HG02588 (cell line): ENCODE measurements at regions not wholly inside any gene's neighbourhood (a gene's known extent, or its start where the extent isn't known, plus 50 kb on each side); places are given as distances from the start of the nearest gene placed in this dataset.
"Not testable (repeated sequence)": the region's sequence is repeated elsewhere in the genome, so short reads cannot be mapped to it uniquely, and the experiment has no call there.

Experiments
- ATAC-seq: cut with Tn5 transposase; IDR thresholded peaks from one replicate; pipeline ENCODE4 v1.9.1; 2021; ENCODE audit warnings: mild to moderate bottlenecking, moderate library complexity; ENCODE audit not compliant: unreplicated experiment

DNA sequence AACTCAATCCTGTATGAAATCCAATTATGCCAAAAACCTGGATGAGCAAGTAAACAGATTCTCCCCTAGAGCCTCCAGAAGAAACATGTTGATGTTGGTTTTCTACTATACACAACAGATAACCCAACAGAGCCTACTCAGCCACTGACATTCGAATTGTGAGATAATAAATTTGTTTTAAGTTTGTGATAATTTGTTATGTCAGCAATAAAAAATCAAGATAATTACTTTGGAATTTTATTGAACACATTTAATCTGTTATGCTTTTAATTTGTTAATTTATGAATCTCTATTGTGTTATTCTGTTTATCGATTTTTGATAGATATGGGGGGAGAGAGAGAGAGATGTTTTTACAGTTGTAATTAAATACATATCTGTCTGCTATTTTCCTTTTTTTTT, 1016.1 kb upstream of the PCDH7 start:
- ATAC-seq = no peak

DNA sequence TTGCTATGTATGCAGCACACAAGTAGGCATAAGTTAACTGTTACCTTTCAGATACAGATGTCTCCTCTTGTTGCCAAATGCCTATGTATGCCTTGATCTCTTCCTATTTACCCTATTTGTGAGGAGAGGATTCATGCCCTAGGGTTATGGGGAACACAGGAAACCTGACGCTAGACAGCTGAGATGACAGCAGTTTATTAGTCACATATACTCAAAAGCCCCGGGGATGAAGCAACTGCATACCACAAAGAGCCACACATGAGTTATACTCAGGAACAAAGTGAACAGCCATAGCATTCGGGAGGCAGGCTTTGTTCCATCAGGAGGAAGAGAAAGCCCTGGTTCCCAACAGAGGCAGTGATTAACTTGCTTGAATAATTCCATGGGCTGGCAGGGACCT, 1011.7 kb upstream of the PCDH7 start:
- no peak for ATAC-seq

DNA sequence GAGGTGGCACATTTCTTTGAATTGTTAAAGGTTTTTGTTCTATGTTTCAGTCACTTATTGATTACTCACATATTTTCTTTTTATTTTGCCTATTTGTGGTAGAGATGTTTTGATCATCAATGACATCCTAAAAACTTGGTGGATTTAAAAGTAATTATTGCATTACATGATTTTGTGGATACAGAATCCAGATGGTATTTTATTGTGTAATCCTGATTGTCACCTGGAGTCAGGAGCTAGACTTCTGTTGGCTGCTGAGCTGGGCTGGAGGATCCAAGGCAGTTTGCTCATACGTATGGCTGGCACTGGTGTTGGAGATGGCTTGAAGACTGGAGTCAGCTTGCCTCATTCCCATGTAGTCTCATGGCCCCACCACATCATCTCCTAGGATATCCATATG, 1009.6 kb upstream of the PCDH7 start:
- ATAC-seq = no peak

DNA sequence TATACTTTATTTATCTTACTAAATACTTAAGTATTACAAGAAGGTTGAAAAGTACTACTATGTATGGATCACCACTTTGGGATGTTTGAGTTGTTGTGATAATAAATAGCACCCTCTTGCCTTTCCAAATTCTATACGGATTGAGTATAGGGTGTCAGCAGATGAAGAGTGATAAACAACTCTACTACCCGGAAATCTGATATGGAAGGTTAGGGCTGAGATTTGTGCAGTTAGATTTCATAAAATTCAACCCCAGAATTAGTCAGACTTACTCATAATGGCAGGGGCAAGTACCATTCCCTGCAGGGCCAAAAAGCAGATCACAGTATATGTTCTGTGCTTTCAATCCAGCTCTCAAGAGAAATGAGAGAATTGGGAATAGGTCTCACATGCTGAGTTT, 1008.9 kb upstream of the PCDH7 start:
- ATAC-seq = no peak

DNA sequence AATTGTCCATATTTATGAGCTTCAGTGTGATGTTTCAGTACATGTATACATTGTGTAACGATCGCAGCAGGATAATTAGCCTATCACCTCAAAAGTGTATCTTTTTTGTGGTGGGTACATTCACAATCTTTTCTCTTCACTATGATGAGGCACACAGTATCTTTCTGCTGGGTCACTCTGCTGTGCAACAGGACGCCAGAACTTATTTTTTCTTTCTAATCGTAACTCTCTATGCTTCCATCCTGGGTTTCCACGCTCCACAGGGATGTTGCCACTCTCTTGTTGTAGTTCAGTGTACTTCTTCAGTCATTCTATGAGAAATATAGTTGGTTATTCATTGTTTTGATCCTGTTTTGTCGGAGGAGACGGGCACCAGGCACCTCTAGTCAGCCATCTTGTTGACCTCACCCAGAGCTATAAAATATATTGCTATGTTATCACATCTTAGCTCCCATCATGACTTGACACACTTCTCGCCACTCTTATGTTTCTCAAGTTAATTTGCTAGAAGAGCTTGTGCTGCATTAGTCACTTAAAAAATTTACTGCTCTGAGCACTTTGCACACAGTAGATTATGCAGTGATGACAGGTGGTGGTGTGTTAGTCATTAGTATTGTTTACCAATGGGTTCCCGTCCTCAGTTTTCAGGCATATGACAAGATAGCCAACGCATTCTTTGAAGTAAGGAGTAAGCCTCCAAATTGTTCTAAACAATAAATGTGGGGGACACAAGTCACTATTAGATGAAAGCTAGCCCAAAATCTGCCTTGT, 1002.7 kb upstream of the PCDH7 start:
- ATAC-seq = no peak

DNA sequence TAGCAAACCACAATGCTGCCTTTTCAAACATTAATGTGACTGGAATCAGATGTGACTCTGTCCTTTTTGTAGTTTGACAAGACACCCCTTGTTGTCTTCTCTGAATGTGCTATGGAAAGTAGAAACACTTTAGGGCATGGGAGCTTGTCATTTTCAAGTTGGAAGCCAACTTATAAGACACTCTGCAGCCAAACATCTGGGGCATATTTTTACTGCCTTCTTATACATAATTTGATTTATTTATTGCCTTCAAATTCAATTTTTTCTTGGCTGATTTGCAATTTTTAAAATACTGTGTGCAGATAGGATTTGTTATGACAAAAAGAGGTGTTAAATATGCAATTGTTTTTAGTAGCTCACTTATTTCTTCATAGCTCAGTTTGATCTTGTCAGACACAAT, 1002.0 kb upstream of the PCDH7 start:
- ATAC-seq = no peak

DNA sequence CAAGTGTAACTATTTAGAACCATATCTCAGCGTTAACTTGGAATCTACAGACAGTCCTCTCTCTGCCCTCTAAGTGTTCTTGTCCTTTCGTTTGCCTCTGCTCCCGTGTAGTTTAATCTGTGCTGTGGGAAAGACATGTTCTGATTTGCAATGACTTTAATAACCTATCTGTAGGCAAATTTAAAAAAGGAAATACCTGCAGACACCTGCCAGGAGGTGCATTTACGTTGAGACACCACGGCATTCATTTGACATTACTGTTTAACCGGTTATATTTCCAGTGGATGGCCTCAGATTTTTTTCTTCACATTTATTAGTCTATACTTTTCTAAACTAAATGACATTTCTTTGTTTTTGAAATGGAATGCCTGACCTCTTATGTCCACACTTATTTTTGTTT, 997.9 kb upstream of the PCDH7 start:
- no peak for ATAC-seq

DNA sequence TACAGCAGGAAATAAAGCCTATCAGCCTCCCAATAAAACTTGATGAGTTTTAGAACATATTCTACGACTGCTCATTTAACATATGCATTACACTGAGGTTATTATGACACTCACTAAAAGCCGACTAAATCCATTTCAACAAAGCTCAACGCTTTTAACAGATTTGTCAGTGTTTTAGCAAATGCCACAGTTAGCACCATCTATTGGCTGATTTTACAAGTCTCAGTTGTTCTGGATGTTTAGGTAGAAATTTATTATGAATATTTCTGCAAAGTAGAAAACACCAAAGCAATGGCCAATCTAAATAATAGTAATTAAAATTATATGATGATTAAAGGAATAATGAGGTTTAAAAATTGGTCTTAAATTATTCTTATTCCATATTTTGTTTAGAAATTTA, 993.2 kb upstream of the PCDH7 start:
- ATAC-seq = no peak

DNA sequence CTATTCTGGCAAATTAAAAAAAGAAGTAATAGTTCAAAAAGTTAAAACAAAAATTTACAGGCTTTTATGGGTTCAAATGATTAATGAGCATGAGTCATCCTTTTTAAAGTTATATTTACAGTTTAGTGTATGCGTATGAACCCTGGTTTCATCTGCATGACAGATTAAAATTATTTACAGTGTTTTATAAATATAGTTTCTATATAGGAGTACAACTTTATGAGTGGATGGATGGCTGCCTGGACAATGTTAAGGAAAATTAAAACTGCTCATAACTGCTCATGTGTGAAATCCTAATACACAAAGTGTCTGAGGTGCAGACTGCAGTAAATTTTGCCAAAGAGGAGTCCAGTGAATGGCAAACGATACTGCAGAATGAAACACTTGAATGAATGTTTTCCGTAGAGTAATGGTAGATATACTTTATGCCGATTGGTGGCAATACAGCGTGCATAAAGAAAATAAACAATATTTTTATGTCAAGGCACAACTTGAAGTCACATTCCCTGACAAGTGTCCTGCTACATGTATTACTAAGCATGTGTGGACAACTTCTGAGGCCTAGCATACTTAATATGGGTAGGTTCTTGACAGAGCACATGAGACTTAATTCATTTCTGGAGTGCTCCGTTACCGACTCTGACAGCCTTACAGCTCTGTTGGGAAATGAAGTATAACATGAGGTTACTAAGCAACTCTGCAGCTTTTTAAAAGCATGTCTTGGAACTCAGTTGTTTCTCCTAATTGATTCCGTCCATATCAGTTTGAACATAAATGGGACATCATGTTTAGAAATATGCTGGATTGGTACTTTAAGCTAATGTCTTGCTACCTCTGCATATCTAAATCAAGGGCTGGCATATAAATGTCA, 985.6 kb upstream of the PCDH7 start:
- ATAC-seq = no peak

DNA sequence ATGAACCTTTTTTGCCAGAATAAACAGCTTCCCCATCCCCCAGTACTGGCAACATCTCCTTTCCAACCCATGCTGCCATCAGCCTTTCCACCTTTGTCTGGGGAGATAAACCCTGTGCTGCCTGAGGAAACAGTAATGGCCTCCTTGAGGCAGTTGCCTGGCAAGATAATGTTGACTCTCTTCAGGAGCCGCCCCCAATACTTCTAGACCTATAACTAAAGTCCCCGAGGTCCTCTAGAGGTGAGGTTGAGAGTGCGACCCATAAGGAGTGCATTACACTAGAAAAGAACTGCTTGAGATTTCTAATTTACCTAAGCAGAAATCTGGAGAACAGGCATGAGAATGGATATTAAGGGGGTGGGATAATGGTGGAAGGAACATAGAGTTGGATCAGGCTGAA, 963.2 kb upstream of the PCDH7 start:
- ATAC-seq = no peak

DNA sequence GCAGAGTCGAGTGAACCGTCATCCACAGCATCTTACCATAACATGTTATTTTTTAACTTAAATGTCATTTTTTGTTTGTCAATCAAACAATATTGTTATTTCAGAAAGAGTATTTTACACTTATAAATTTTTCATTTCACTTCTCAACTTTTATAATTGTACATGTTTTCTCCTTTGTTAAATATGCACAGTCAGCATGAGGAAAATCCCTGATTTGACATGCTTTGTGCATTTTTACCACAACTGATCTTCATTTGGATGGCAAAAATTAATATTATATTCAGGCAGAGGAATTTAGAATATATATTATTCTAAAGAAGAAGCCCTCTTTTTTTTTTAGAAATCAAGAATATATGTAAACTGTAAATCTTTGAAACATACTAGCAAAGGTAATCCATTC, 958.0 kb upstream of the PCDH7 start:
- ATAC-seq = no peak

DNA sequence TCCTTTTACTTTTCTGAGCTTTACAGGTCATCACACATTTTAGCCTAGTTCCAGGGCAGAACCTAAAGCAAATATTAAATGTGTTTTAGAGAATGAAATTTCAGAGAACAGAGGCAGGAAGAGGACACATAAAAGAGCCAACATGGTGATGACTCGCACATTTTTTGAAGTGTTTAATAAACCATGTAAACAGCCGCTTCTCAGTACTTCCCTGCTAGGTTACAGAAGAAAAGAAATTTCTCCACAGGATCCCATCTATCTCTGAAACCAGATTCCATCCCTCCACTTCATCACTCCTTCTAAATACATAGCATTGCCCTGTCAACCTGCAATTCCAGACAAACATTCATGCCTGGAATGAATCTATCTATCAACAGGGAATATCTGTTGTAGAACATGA, 949.5 kb upstream of the PCDH7 start:
- no peak for ATAC-seq

DNA sequence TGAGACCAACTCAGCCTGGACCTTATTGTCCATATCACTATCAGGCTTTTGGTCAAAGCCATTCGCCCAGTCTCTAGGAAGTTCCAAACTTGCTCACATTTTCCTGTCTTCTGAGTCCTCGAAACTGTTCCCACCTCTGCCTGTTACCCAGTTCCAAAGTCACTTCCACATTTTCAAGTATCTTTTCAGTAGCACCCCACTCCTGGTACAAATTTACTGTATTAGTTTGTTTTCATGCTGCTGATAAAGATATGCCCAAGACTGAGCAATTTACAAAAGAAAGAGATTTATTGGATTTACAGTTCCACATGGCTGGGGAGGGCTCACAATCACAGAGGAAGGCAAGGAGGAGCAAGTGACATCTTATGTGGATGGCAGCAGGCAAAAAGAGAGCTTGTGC, 932.0 kb upstream of the PCDH7 start:
- not testable (repeated sequence) for ATAC-seq

DNA sequence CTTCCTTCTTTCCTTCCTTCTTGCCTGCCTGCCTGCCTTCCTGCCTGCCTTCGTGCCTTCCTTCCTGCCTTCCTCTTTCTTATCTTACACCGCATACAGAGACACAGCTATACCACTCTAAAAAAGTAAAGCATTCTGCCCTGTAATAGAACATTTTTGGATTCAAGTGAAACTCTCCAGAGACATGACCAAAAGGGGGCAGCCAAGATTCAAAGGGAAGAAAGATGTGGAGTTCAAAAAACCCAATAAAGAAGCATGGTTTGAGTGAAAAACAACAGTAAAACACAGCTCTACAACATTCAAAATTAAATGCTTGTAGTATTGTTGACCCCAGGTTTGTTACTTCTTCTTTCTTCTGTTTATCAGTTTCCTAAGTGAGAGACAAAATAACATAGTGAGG, 914.9 kb upstream of the PCDH7 start:
- ATAC-seq = no peak

DNA sequence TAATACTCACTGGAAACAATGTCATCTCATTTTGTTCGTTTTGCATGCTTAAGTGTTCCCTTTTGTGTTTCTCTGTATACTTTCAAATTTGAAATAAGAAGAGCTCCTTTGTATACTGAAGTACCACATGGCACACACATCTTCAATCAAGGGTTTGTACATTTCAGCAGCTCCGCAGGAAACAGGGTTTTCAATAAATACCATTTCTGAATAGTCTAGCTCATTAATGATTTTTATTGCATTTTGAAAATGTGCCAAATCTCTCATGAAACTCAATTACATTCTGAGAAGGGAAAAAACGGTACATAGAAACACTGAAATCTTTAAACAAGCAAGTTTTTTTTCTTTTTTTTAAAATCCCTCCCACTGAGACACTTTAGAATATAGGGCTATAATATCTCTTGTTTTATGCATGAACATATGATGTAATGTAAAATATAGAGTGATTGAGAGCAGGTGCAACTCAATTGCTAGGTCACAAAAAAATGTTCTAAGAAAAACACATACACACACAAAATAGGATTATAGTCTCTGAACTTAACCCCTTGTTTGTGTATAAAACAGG, 914.2 kb upstream of the PCDH7 start:
- ATAC-seq = no peak

DNA sequence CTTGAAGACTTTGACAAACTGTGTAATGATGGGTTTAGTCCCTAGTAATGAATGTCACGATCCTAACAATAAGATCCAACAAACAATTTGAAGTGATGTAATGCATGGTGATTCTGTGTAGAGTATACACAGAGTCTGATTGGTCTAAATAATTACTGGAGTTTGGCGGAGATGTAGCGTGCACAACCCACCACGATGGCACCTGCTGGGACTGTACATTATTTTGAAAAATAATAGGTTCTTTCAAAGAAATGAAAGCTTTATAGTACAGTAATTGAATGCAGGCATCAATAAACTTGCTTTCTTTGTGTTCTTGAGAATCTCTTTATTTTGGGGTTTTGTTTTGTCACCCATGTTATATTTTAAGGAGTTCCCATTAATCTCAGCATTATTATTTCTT, 902.2 kb upstream of the PCDH7 start:
- no peak for ATAC-seq

DNA sequence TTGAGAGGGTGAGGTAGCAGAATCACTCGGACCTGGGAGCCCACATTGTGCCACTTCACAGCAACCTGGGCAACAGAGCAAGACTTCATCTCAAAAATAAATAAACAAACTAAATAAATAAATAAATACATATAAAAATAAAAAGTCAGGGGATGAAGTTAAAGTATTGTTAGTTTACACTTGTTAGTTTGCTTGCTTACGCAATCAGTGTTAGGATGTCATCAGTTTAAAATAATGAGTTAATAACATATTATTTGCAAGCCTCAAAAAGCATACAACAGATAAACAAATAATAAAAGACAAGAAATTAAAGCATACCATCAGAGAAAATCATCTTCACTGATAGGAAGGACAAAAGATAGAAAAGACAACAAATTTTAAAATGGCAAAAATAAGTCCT, 891.1 kb upstream of the PCDH7 start:
- ATAC-seq = no peak

DNA sequence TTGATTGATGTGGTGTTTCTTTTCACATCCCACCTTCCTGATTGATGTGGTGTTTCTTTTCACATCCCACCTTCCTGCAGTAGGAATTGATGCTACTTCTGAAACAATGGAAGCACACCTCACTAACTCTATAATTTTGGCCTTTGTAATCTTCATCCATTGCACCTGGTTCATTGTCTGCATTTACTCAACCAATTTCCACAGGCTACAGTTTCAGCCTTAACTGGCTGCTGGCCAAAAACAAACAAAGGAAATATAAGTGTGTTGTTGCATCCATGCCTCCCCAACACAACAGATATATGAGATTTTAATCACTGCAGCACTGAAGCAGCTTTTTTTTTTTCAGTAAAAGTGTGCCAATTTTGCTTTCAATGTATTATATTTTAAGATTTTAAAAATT, 867.6 kb upstream of the PCDH7 start:
- ATAC-seq = no peak

DNA sequence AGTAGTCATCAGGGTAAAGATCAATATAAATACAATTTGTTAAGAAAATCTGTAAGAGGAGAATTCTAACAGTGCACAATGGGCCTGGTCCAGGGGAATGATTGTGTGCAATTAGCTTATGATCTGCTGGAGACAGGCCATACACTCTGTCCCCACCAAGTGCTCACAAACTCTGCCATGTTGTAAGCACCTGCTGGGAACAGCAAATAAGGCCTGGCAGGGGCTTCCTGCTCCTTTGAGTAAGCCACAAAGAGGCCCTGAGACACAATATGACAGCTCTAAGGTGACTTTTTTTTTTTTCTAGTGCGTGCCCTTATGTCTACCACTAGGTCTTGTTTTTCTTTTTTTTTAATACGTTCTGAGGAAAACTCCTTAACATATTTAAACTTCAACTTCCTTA, 866.3 kb upstream of the PCDH7 start:
- ATAC-seq = no peak

DNA sequence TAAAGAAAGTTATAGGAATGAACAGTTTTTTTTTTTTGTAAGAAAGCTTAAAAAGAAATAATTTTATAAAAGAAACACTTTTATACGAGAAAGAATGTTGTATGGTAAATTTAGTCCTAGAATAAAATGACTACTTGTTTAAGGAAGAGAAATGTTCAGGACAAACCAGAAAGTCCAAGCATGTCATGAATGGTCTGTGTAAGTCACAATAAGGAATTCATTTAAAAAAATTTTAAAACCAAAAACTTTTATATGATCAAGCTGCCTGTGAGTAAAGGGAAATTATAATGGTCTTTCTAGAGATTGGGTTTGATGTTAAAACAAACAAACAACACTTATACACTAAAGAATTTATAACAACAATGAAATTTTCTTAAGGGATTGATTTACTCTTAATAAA, 858.9 kb upstream of the PCDH7 start:
- no peak for ATAC-seq

DNA sequence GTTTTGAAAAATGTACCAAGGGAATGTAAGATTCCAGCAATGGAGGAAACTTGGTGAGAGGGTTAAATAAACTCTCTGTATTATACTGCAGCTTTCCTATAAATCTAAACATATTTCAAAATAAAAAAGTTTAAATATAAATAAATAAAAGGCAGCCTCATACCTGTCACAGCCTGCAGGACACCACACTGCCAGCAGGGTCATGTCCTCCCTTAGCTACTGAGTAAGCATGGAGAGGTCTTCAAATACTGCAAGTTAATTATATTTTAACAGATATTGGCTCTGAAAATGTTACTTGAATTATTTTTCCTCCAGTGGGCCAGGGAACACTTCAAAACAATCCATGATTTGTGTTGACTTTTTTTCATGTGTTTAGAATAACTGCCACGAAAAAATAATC, 852.8 kb upstream of the PCDH7 start:
- no peak for ATAC-seq

DNA sequence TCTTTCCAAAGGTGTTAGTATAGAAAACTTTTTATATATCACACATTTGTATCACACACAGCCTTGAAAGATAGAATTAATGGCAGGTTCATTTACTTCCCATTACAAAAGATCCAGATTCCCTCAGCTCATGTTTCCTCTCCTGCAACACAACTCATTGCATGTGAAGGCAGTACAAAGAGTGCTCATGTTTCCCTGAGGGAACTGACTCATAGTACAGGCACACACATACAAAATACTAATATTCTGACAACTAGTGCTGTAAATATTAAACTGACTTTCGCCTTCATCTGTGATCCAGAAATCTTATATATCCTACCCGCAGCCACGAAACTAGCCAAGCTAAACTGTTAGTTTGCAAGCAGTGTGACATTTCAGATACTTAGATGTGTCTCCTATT, 819.8 kb upstream of the PCDH7 start:
- no peak for ATAC-seq
